ENCODE measurements at regions not wholly inside any gene's neighbourhood (a gene's known extent, or its start where the extent isn't known, plus 50 kb on each side); places are given as distances from the start of the nearest gene placed in this dataset.

- TF ChIP-seq BRF1 (IDR thresholded peaks at IDR 0.05; ENCODE audit: borderline replicate concordance, extremely low read depth, insufficient read length), result no peak
- no peak for TF ChIP-seq NR3C1 (CRISPR knock-in tag; IDR thresholded peaks at IDR 0.05)
- no peak for TF ChIP-seq THAP7 (CRISPR knock-in tag; IDR thresholded peaks at IDR 0.05)
- TF ChIP-seq E2F8 (IDR thresholded peaks at IDR 0.05; ENCODE audit: low read depth, partially characterized antibody), result no peak
These were observed 61.3 kb upstream of the HEY2 start (continued) for GRCh38 chr6:125688138-125688537.

GRCh38 chr6:125693480-125693879 lies 56.0 kb upstream of the HEY2 start:
- Histone ChIP-seq H2AFZ (ENCODE audit: low read depth, low read length) (no peak overlapping the region), H3K9ac (ENCODE audit: insufficient read depth in 1 of 2, low read depth in 2 of 2, low read length in 2 of 2) (no peak overlapping the region), H3K4me1 (replicated peaks in 1 of 2; ENCODE audit: control insufficient read depth in 2 of 2, insufficient read depth in 2 of 2, low read length in 2 of 2) (no peaks in the 10 kb centered on the region), H3K27me3 (ENCODE audit: control insufficient read depth in 2 of 2, insufficient read depth in 2 of 2, low read length in 2 of 2) (0 out of 5 replicates have a peak, but pooled peaks cover 0 to 2% of the 10 kb centered on the region in 2 experiments), H3K9me3 (replicated peaks; ENCODE audit: control insufficient read depth, insufficient read depth, low read depth, low read length) (no peaks in the 10 kb centered on the region), H3K36me3 (ENCODE audit: control insufficient read depth, insufficient read depth, low read length) (no peaks in the 10 kb centered on the region), H3K27ac (ENCODE audit: extremely low read depth, low read depth, low read length) (no peak overlapping the region), H3K9me1 (ENCODE audit: control insufficient read depth, insufficient read depth, low read length) (no peaks in the 10 kb centered on the region), H4K20me1 (replicated peaks; ENCODE audit: control insufficient read depth, insufficient read depth, low read length) (no peaks in the 10 kb centered on the region), H3K4me3 (no peak overlapping the region), H3K4me2 (ENCODE audit: insufficient read depth, low read length) (no peak overlapping the region), H3K79me2 (ENCODE audit: control insufficient read depth, insufficient read depth, low read length) (no peaks in the 10 kb centered on the region)
- no peak for ATAC-seq
- in situ Hi-C loops (cut with MboI), result no loop called here
- TF ChIP-seq MCM3 (IDR thresholded peaks at IDR 0.05), result no peak
- TF ChIP-seq ESRRB (CRISPR knock-in tag; IDR thresholded peaks at IDR 0.05; ENCODE audit: borderline replicate concordance), result no peak
- TF ChIP-seq TAL1 (IDR thresholded peaks at IDR 0.05), result no peak
- no peak for TF ChIP-seq TCF7L2 (IDR thresholded peaks at IDR 0.05; ENCODE audit: low read depth, low read length)
- no peak for TF ChIP-seq E2F3 (CRISPR knock-in tag; IDR thresholded peaks at IDR 0.05)
- TF ChIP-seq, protein P1, sequence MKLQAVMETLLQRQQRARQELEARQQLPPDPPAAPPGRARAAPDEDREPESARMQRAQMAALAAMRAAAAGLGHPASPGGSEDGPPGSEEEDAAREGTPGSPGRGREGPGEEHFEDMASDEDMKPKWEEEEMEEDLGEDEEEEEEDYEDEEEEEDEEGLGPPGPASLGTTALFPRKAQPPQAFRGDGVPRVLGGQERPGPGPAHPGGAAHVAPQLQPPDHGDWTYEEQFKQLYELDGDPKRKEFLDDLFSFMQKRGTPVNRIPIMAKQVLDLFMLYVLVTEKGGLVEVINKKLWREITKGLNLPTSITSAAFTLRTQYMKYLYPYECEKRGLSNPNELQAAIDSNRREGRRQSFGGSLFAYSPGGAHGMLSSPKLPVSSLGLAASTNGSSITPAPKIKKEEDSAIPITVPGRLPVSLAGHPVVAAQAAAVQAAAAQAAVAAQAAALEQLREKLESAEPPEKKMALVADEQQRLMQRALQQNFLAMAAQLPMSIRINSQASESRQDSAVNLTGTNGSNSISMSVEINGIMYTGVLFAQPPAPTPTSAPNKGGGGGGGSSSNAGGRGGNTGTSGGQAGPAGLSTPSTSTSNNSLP (IDR thresholded peaks at IDR 0.05; ENCODE audit: borderline replicate concordance, low read depth, low read length), result no peak
- TF ChIP-seq RBM15 (IDR thresholded peaks at IDR 0.05; ENCODE audit: insufficient read depth, low read length), result no peak
- TF ChIP-seq ZNF316 (IDR thresholded peaks at IDR 0.05), result no peak
- no peak for TF ChIP-seq PRPF4 (IDR thresholded peaks at IDR 0.05; ENCODE audit: insufficient read depth, low read depth, low read length, poor library complexity, severe bottlenecking)
- TF ChIP-seq SMARCA4 (IDR thresholded peaks at IDR 0.05), result no peak
- POLR2A ChIA-PET, result no interaction called here
- 0% methylated on average over 1 of the region's 1 CpG for WGBS (ENCODE audit: insufficient coverage, low coverage, missing lambda C conversion rate)
- BruUV-seq (replicated peaks), result no TSS peak
- DNase-seq (ENCODE audit: extremely low read depth in 1 of 4, low spot score in 3 of 4), result no peak
- no peak for FAIRE-seq
- intact Hi-C loops (cut with micrococcal nuclease), result no loop called here
- CTCF ChIA-PET (ENCODE audit: low intra/inter-chr PET ratio), result no interaction called here
